ENCODE measurements at regions not wholly inside any gene's neighbourhood (a gene's known extent, or its start where the extent isn't known, plus 50 kb on each side); places are given as distances from the start of the nearest gene placed in this dataset.

DNA sequence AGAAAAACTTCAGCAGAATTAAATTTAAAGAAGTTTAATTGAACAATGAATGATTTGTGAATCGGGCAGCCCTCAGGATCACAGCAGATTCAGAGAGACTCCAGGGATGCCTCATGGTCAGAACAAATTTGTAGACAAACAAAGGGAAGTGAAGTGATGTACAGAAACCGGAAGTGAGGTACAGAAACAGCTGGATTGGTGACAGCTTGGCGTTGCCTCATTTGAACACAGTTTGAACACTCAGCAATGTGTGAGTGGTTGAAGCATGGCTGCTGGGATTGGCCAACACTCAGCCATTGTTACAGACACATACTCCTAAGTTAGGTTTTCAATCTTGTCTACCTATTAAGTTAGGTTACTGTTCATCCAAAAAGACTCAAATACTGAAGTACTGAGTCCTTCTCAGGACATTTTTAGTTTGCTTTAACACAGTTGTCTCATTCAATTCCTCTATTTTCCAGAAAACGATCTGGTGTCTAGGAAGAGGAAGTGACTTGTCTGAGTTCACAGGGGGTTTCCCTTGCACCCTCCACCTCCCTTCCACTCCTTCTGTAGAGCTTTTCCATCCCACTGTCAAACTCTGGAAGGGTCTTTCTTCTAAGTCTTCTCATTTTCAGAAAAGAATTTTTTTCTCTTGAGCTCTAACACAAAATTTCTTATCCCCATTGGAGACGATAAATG, 137.9 kb downstream of the SLC4A3 start:
- TF ChIP-seq, protein P1, sequence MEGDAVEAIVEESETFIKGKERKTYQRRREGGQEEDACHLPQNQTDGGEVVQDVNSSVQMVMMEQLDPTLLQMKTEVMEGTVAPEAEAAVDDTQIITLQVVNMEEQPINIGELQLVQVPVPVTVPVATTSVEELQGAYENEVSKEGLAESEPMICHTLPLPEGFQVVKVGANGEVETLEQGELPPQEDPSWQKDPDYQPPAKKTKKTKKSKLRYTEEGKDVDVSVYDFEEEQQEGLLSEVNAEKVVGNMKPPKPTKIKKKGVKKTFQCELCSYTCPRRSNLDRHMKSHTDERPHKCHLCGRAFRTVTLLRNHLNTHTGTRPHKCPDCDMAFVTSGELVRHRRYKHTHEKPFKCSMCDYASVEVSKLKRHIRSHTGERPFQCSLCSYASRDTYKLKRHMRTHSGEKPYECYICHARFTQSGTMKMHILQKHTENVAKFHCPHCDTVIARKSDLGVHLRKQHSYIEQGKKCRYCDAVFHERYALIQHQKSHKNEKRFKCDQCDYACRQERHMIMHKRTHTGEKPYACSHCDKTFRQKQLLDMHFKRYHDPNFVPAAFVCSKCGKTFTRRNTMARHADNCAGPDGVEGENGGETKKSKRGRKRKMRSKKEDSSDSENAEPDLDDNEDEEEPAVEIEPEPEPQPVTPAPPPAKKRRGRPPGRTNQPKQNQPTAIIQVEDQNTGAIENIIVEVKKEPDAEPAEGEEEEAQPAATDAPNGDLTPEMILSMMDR (IDR thresholded peaks at IDR 0.05; ENCODE audit: low read depth, low read length, poor library complexity, severe bottlenecking): no peak
- no peak for TF ChIP-seq EZH2phosphoT487 (IDR thresholded peaks at IDR 0.05; ENCODE audit: borderline replicate concordance, low read length)
